GM23248 (cell line): ENCODE measurements at regions not wholly inside any gene's neighbourhood (a gene's known extent, or its start where the extent isn't known, plus 50 kb on each side); places are given as distances from the start of the nearest gene placed in this dataset.

ENCODE experiments used
- DNase-seq: peaks from one replicate; pipeline ENCODE4 v3.0.0-alpha.2; 2015
- H2AFZ ChIP-seq: fragments of 200-600 bp; sonication (generic); 2 replicates; pipeline ENCODE4 v1.6.1; 2016; ENCODE audit warnings: antibody characterized with exemption
- H3F3A ChIP-seq: fragments of 200-600 bp; sonication (generic); 2 replicates; pipeline ENCODE4 v1.6.1; 2016; ENCODE audit warnings: mild to moderate bottlenecking, antibody characterized with exemption, mixed run types; ENCODE audit not compliant: insufficient read depth
- H3K27ac ChIP-seq: fragments of 200-600 bp; sonication (generic); 2 replicates; pipeline ENCODE4 v1.5.1; 2016; ENCODE audit warnings: mild to moderate bottlenecking
- H3K27me3 ChIP-seq: fragments of 200-600 bp; sonication (generic); replicated peaks from 2 replicates; pipeline ENCODE4 v1.6.1; 2016; ENCODE audit warnings: mild to moderate bottlenecking; ENCODE audit not compliant: insufficient read depth
- H3K36me3 ChIP-seq: fragments of 200-600 bp; sonication (generic); 2 replicates; pipeline ENCODE4 v1.6.1; 2016; ENCODE audit warnings: low read depth, mild to moderate bottlenecking
- H3K4me1 ChIP-seq: fragments of 200-600 bp; sonication (generic); 2 replicates; pipeline ENCODE4 v1.6.1; 2016; ENCODE audit warnings: mild to moderate bottlenecking; ENCODE audit not compliant: insufficient read depth
- H3K4me2 ChIP-seq: fragments of 200-600 bp; sonication (generic); one replicate; pipeline ENCODE4 v1.6.1; 2016; ENCODE audit warnings: mild to moderate bottlenecking; ENCODE audit not compliant: unreplicated experiment
- H3K4me3 ChIP-seq: fragments of 200-600 bp; sonication (generic); 2 replicates; pipeline ENCODE4 v1.5.1; 2016; ENCODE audit warnings: mild to moderate bottlenecking
- H3K79me2 ChIP-seq: fragments of 200-600 bp; sonication (generic); 2 replicates; pipeline ENCODE4 v1.6.1; 2016; ENCODE audit warnings: mild to moderate bottlenecking; ENCODE audit not compliant: insufficient read depth
- H3K9ac ChIP-seq: fragments of 200-600 bp; sonication (generic); 2 replicates; pipeline ENCODE4 v1.6.1; 2016; ENCODE audit warnings: mild to moderate bottlenecking
- H3K9me2 ChIP-seq: fragments of 200-600 bp; sonication (generic); 2 replicates; pipeline ENCODE4 v1.6.1; 2016; ENCODE audit warnings: mixed run types, mild to moderate bottlenecking, moderate library complexity; ENCODE audit not compliant: insufficient read depth
- H3K9me3 ChIP-seq: fragments of 200-600 bp; sonication (generic); one replicate; pipeline ENCODE4 v1.6.1; 2017; ENCODE audit warnings: low read depth
- H4K20me1 ChIP-seq: fragments of 200-600 bp; sonication (generic); 2 replicates; pipeline ENCODE4 v1.6.0; 2016; ENCODE audit not compliant: insufficient read depth
- EZH2 ChIP-seq: fragments of 200-600 bp; sonication (generic); IDR thresholded peaks from 2 replicates; pipeline ENCODE4 v1.6.1; 2018; ENCODE audit warnings: antibody characterized with exemption, mild to moderate bottlenecking; ENCODE audit not compliant: insufficient read depth, poor library complexity, severe bottlenecking
- EZH2phosphoT487 ChIP-seq: fragments of 200-600 bp; sonication (generic); IDR thresholded peaks from 2 replicates; pipeline ENCODE4 v1.6.1; 2018; ENCODE audit warnings: antibody characterized with exemption, moderate library complexity, mild to moderate bottlenecking, low read depth; ENCODE audit not compliant: insufficient read depth
- WGBS, 2 experiments: methylation state at CpG; one replicate each; pipeline ENCODE4 v1.1.6; 2015 to 2017; ENCODE audit warnings: low lambda C conversion rate in 2 of 2, low coverage in 1 of 2; ENCODE audit errors: missing lambda C conversion rate in 2 of 2; 5-methylcytosine and 5-hydroxymethylcytosine counted together
- in situ Hi-C: fragments of 300-500 bp; cut with MboI; formaldehyde crosslinking; loops from 2 replicates; pipeline ENCODE4 v1.15.0; 2020

DNA sequence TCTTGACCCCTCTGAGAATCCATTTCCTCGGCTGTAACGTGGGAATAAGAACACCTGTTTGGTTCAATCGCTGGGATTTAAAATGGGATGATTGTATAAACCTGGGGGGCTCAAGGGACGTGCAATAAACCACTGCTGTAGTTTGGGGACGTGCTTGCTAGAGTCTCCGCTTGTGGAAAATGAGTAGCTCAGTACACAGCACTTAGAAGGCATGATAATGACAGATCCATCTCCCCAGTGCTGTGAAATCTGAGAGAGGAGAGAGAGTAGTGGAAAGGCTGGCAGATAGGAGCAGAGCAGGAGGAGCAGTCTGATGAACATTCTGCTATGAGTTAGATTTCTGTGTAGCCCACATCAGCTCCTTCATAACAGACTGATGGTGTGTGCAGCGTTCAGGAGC lies 256.5 kb downstream of the MN1 start:
- Histone ChIP-seq H3K36me3 (no peaks in the 10 kb centered on the region), H3F3A (no peaks in the 10 kb centered on the region), H3K27me3 (no peaks in the 10 kb centered on the region; the same call in 1 of the 2 replicates), H3K4me2 (no peak overlapping the region), H3K27ac (no peak overlapping the region), H3K4me3 (no peak overlapping the region), H3K9ac (no peak overlapping the region), H3K9me2 (no peaks in the 10 kb centered on the region), H3K9me3 (no peaks in the 10 kb centered on the region), H4K20me1 (no peaks in the 10 kb centered on the region), H3K4me1 (no peaks in the 10 kb centered on the region), H2AFZ (no peak overlapping the region), H3K79me2 (no peaks in the 10 kb centered on the region)
- DNase-seq = no peak
- TF ChIP-seq EZH2 (no peak), EZH2phosphoT487 (no peak)
- in situ Hi-C loops = no loop called here
- 77 to 81% methylated on average over 6 to 7 of the region's 7 CpGs for WGBS, 2 experiments

DNA sequence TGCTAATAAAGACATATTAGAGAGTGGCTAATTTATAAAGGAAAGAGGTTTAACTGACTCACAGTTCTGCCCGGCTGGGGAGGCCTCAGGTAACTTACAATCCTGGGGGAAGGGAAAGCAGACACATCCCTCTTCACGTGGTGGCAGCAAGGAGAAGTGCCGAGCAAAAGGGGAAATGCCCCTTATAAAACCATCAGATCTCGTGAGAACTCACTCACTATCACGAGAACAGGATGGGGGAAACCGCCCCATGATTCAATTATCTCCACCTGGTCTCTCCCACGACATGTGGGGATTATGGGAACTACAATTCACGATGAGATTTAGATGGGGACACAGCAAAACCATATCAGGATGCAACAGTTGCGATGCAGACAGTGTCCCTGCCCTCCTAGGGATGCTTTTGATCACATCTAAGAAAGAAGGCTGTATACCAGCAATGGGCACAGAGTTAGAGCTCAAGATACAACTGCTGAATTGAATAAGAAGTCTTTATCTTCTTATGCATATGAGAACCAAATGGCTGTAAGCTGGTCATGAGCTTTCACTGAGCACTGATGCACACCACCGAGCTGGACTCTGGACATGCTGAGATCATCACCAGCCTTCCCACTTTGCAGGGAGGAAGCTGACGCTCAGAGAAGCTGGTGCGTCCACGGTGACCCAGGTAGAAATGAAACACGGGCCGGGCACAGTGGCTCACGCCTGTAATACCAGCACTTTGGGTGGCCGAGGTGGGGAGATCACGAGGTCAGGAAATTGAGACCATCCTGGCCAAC lies 255.2 kb downstream of the MN1 start:
- no peak overlapping the region for H3K27ac ChIP-seq
- no peak for DNase-seq
- no peak overlapping the region for H3K9ac ChIP-seq
- 83 to 85% methylated on average over 18 of the region's 18 CpGs for WGBS, 2 experiments
- TF ChIP-seq EZH2 = no peak
- no peak for TF ChIP-seq EZH2phosphoT487
- no peaks in the 10 kb centered on the region for H3K4me1 ChIP-seq
- H3K36me3 ChIP-seq = no peaks in the 10 kb centered on the region
- H3F3A ChIP-seq = no peaks in the 10 kb centered on the region
- H3K9me2 ChIP-seq = no peaks in the 10 kb centered on the region
- no peaks in the 10 kb centered on the region for H3K79me2 ChIP-seq
- H3K4me3 ChIP-seq = no peak overlapping the region
- H2AFZ ChIP-seq = no peak overlapping the region
- H3K27me3 ChIP-seq = no peaks in the 10 kb centered on the region; the same call in 1 of the 2 replicates
- H3K4me2 ChIP-seq = no peak overlapping the region
- no peaks in the 10 kb centered on the region for H4K20me1 ChIP-seq
- no peaks in the 10 kb centered on the region for H3K9me3 ChIP-seq
- in situ Hi-C loops = no loop called here

DNA sequence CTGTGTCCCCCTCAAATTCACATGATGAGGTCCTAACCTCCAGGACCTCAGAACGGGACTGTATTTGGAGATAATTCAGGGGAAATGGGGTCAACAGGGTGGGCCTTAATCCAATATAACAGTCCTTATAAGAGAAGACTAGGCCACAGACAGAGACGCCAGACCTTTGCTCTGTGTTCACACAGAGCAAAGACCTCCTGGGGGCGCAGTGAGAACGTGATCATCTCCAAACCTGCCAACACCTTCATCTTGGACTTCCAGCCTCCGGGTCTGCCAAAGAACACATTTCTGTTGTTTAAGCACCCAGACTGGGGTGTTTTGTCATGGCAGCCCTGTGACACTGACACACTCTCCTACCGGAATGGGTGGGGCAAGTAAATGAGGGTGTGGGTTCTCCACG lies 250.2 kb downstream of the MN1 start:
- in situ Hi-C loops = no loop called here
- H3K9me3 ChIP-seq = no peaks in the 10 kb centered on the region
- H4K20me1 ChIP-seq = no peaks in the 10 kb centered on the region
- H2AFZ ChIP-seq = no peak overlapping the region
- H3K4me1 ChIP-seq = peaks cover 8% of the 10 kb centered on the region; the same call in 1 of the 2 replicates
- H3K9ac ChIP-seq = no peak overlapping the region
- no peak for DNase-seq
- no peak overlapping the region for H3K27ac ChIP-seq
- no peaks in the 10 kb centered on the region for H3F3A ChIP-seq
- no peaks in the 10 kb centered on the region for H3K79me2 ChIP-seq
- no peaks in the 10 kb centered on the region for H3K27me3 ChIP-seq
- no peak overlapping the region for H3K4me2 ChIP-seq
- H3K36me3 ChIP-seq = no peaks in the 10 kb centered on the region
- no peaks in the 10 kb centered on the region for H3K9me2 ChIP-seq
- 77% methylated on average over 7 of the region's 7 CpGs for WGBS, 2 experiments
- no peak for TF ChIP-seq EZH2
- TF ChIP-seq EZH2phosphoT487 = no peak
- H3K4me3 ChIP-seq = no peak overlapping the region

- no peaks in the 10 kb centered on the region for H3K9me2 ChIP-seq
- WGBS, 2 experiments = 93 to 98% methylated on average over 7 of the region's 7 CpGs
These were observed 249.4 kb downstream of the MN1 start for GRCh38 chr22:27552176-27552575.

More at GRCh38 chr22:27552176-27552575, 249.4 kb downstream of the MN1 start:
- in situ Hi-C loops = no loop called here
- Histone ChIP-seq H3K79me2 (no peaks in the 10 kb centered on the region), H3K36me3 (no peaks in the 10 kb centered on the region), H3K4me1 (peaks cover 8% of the 10 kb centered on the region; the same call in 1 of the 2 replicates), H3K9me3 (no peaks in the 10 kb centered on the region), H3K4me3 (no peak overlapping the region), H3K27ac (no peak overlapping the region), H3K4me2 (no peak overlapping the region), H3F3A (no peaks in the 10 kb centered on the region), H3K9ac (no peak overlapping the region), H3K27me3 (no peaks in the 10 kb centered on the region), H2AFZ (no peak overlapping the region), H4K20me1 (no peaks in the 10 kb centered on the region)
- no peak for DNase-seq
- TF ChIP-seq EZH2phosphoT487 (no peak), EZH2 (no peak)
